Right lung (tissue), 2 donors: ENCODE measurements at regions not wholly inside any gene's neighbourhood (a gene's known extent, or its start where the extent isn't known, plus 50 kb on each side); places are given as distances from the start of the nearest gene placed in this dataset.

ENCODE experiments used
- DNase-seq, 2 donors: peaks; one replicate each; pipeline ENCODE4 v3.0.0-alpha.2; 2013

GRCh38 chr3:117184574-117184973 is 475.0 kb downstream of the TUSC7 start:
- no peak for DNase-seq

GRCh38 chr3:117191245-117191644 is 481.7 kb downstream of the TUSC7 start:
- DNase-seq, result no peak

- no peak for DNase-seq
These were observed 483.3 kb downstream of the TUSC7 start for GRCh38 chr3:117192888-117193287.

GRCh38 chr3:117193390-117193789 is 483.8 kb downstream of the TUSC7 start:
- DNase-seq, result no peak

GRCh38 chr3:117195034-117195433 is 485.5 kb downstream of the TUSC7 start:
- DNase-seq, result no peak

- no peak for DNase-seq
These were observed 491.4 kb downstream of the TUSC7 start for GRCh38 chr3:117200962-117201361.

- peak in 1 of 2 donors; percentile 32 for DNase-seq
These were observed 492.6 kb downstream of the TUSC7 start for GRCh38 chr3:117201901-117202774.

- DNase-seq, result no peak
These were observed 507.8 kb downstream of the TUSC7 start for GRCh38 chr3:117217355-117217754.

- no peak for DNase-seq
These were observed 508.3 kb downstream of the TUSC7 start for GRCh38 chr3:117217760-117218316.

GRCh38 chr3:117218641-117219048 is 509.1 kb downstream of the TUSC7 start:
- no peak for DNase-seq

GRCh38 chr3:117219296-117219695 is 509.7 kb downstream of the TUSC7 start:
- DNase-seq, result no peak

- no peak for DNase-seq
These were observed 517.4 kb downstream of the TUSC7 start for GRCh38 chr3:117226932-117227331.

- DNase-seq, result no peak
These were observed 518.9 kb downstream of the TUSC7 start for GRCh38 chr3:117228466-117228865.

GRCh38 chr3:117230924-117231323 is 521.3 kb downstream of the TUSC7 start:
- no peak for DNase-seq

- DNase-seq, result no peak
These were observed 524.8 kb downstream of the TUSC7 start for GRCh38 chr3:117234331-117234730.

- no peak for DNase-seq
These were observed 525.7 kb downstream of the TUSC7 start for GRCh38 chr3:117235304-117235703.

- no peak for DNase-seq
These were observed 529.2 kb downstream of the TUSC7 start for GRCh38 chr3:117238806-117239205.

- no peak for DNase-seq
These were observed 534.1 kb downstream of the TUSC7 start for GRCh38 chr3:117243657-117244056.

GRCh38 chr3:117246771-117247555 is 537.4 kb downstream of the TUSC7 start:
- DNase-seq, result no peak

- DNase-seq, result no peak
These were observed 538.6 kb downstream of the TUSC7 start for GRCh38 chr3:117248153-117248552.

GRCh38 chr3:117252208-117252607 is 542.6 kb downstream of the TUSC7 start:
- DNase-seq, result no peak

- no peak for DNase-seq
These were observed 543.1 kb downstream of the TUSC7 start for GRCh38 chr3:117252651-117253050.

- no peak for DNase-seq
These were observed 544.1 kb downstream of the TUSC7 start for GRCh38 chr3:117253636-117254035.
